ENCODE measurements at regions not wholly inside any gene's neighbourhood (a gene's known extent, or its start where the extent isn't known, plus 50 kb on each side); places are given as distances from the start of the nearest gene placed in this dataset.

DNA sequence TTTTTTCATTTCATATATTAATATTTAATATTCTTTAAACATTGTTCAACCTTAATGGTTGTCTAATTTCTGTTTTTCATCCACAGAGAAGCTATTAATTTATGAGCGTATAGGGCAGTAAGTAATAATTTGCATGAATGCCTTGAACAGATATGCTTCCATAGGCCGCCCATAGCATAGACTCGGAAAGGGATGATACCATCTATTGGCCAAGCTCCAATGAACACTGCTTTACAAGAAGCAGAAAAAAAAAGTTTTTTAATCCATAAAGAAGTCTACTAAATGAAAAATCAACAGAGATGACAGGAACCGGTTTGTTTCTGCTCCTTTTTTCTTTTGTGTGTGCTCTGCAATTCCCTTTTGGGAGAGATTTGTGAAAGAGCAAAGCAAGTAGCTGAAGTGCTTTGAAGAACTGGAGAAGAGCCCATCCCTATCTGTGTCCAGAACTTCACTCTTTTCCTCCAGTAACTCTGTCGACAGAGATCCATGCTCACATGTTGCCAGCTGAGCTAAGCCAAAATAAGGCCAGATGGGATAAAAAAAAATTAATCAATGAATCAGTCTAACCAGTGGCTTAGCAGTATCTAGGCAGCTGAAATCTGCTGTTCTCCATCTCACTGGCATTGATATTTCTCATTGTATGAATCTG is 215.9 kb upstream of the SOX21 start:
- 48 to 64% methylated on average over 4 to 5 of the region's 5 CpGs for WGBS, 2 donors (ENCODE audit: low coverage in 1 of 2)
- Histone ChIP-seq H3K27me3 (peaks cover 7% of the 10 kb centered on the region), H3K36me3 (no peaks in the 10 kb centered on the region), H3K27ac (no peak overlapping the region), H3K4me3 (no peak overlapping the region), H3K9me3 (peaks cover 0 to 6% (median 0%) of the 10 kb centered on the region in 3 donors), H3K4me1 (no peaks in the 10 kb centered on the region)
- TF ChIP-seq POLR2A (IDR thresholded peaks at IDR 0.05): no peak
- TF ChIP-seq, protein P1, sequence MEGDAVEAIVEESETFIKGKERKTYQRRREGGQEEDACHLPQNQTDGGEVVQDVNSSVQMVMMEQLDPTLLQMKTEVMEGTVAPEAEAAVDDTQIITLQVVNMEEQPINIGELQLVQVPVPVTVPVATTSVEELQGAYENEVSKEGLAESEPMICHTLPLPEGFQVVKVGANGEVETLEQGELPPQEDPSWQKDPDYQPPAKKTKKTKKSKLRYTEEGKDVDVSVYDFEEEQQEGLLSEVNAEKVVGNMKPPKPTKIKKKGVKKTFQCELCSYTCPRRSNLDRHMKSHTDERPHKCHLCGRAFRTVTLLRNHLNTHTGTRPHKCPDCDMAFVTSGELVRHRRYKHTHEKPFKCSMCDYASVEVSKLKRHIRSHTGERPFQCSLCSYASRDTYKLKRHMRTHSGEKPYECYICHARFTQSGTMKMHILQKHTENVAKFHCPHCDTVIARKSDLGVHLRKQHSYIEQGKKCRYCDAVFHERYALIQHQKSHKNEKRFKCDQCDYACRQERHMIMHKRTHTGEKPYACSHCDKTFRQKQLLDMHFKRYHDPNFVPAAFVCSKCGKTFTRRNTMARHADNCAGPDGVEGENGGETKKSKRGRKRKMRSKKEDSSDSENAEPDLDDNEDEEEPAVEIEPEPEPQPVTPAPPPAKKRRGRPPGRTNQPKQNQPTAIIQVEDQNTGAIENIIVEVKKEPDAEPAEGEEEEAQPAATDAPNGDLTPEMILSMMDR (IDR thresholded peaks at IDR 0.05): no peak
- TF ChIP-seq EP300 (IDR thresholded peaks at IDR 0.05): no peak
- no peak for TF ChIP-seq POLR2AphosphoS5 (IDR thresholded peaks at IDR 0.05)
- no peak for ATAC-seq

DNA sequence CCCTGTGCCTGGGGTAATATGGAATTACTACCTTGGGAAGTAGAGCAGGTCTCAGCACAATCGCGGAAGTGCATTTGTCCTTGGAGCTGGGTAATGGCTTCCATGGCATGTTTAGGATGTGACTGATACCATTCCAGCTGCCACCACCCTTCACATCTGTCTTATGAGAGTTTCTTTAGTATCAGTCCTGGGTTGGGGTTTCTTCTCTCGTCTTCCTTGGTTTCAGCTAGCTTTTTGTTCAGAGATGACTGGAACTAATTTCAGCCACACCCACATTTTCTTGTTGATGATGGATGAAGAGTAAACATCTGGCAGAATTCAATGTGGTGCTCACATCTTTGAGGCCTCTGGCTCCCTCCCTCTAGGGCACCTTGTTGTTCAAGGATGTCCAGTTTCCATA is 212.9 kb upstream of the SOX21 start:
- no peak for TF ChIP-seq POLR2AphosphoS5 (IDR thresholded peaks at IDR 0.05)
- no peak for TF ChIP-seq EP300 (IDR thresholded peaks at IDR 0.05)
- no peak for TF ChIP-seq POLR2A (IDR thresholded peaks at IDR 0.05)
- Histone ChIP-seq H3K4me1 (no peaks in the 10 kb centered on the region), H3K9me3 (no peaks in the 10 kb centered on the region), H3K27me3 (peaks cover 7% of the 10 kb centered on the region), H3K36me3 (no peaks in the 10 kb centered on the region), H3K27ac (no peak overlapping the region), H3K4me3 (no peak overlapping the region)
- no peak for ATAC-seq
- WGBS, 2 donors (ENCODE audit: low coverage in 1 of 2): 58 to 63% methylated on average over 3 of the region's 3 CpGs

DNA sequence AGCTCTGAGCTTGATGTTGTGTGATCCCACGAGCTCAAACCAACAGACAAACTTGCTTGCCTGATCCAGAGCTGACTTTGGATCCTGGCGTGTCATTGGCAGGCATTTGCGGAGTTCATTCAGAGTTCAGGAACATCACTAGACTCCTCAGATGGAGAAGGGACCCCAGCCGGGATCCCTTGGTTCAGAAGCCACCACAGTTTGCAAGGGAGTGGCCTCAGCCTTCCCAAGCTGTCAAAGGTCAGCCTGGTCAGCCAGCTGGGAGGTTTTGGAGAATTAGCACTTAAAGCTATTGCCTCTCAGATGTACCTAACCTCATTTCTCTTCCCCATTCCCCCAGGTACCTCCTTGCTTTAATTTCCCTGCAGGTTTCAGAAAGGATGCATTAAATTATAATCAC is 208.8 kb upstream of the SOX21 start:
- WGBS, 2 donors (ENCODE audit: low coverage in 1 of 2): 12 to 19% methylated on average over 3 of the region's 4 CpGs
- peaks cover 1% of the 10 kb centered on the region for H3K27me3 ChIP-seq
- TF ChIP-seq POLR2AphosphoS5 (IDR thresholded peaks at IDR 0.05) (no peak), POLR2A (IDR thresholded peaks at IDR 0.05) (no peak), EP300 (IDR thresholded peaks at IDR 0.05) (no peak)
- TF ChIP-seq, protein P1 (IDR thresholded peaks at IDR 0.05): no peak
- no peaks in the 10 kb centered on the region for H3K9me3 ChIP-seq
- no peaks in the 10 kb centered on the region for H3K36me3 ChIP-seq
- no peak overlapping the region for H3K27ac ChIP-seq
- no peak overlapping the region for H3K4me3 ChIP-seq
- ATAC-seq: no peak
- H3K4me1 ChIP-seq: no peaks in the 10 kb centered on the region

DNA sequence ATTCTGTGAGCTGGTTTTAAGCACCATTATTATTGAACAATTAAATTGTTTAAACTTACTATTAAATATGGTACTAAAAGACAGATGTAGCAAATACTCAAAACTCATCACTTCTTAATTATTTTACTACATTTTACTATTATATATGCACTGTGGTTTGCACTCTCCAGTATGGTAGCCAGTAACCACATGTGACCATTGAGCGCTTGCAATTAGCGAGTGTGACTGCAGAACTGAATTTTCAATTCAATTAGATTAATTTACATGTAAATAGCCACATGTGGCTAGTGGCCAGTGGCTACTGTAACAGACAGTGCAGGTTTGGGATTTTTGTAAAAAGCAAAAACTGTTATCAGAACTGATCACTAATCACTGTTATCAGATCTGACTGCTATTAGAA is 208.2 kb upstream of the SOX21 start:
- 84 to 88% methylated on average over 2 of the region's 2 CpGs for WGBS, 2 donors (ENCODE audit: low coverage in 1 of 2)
- Histone ChIP-seq H3K4me1 (no peaks in the 10 kb centered on the region), H3K36me3 (no peaks in the 10 kb centered on the region), H3K27ac (no peak overlapping the region), H3K4me3 (no peak overlapping the region), H3K27me3 (no peaks in the 10 kb centered on the region), H3K9me3 (no peaks in the 10 kb centered on the region)
- TF ChIP-seq, protein P1 (IDR thresholded peaks at IDR 0.05): no peak
- TF ChIP-seq EP300 (IDR thresholded peaks at IDR 0.05) (no peak), POLR2A (IDR thresholded peaks at IDR 0.05) (no peak), POLR2AphosphoS5 (IDR thresholded peaks at IDR 0.05) (no peak)
- ATAC-seq: no peak

DNA sequence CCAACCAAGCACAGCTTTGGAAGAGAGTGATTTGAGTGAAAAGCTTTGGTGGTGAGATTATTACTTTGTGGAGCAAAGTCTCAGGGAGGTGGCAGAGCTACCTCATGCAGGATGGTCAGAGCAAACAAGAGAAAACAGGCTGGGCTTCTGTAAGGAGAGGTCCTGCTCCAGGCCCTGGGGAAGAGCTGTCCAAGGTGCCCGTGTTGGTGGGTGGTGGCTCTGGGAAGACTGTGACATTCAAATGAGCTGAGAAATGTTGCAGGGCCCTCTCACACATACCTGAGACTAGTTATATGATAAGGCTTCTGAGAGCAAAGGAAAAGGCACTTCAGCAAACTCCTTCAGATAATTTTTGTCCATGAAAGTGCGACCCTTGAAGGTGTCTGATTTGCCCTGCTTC is 205.5 kb upstream of the SOX21 start:
- H3K9me3 ChIP-seq: no peaks in the 10 kb centered on the region
- H3K27me3 ChIP-seq: no peaks in the 10 kb centered on the region
- TF ChIP-seq POLR2AphosphoS5 (IDR thresholded peaks at IDR 0.05) (no peak), EP300 (IDR thresholded peaks at IDR 0.05) (no peak), POLR2A (IDR thresholded peaks at IDR 0.05) (no peak)
- TF ChIP-seq, protein P1 (IDR thresholded peaks at IDR 0.05): no peak
- H3K4me3 ChIP-seq: no peak overlapping the region
- WGBS, 2 donors (ENCODE audit: low coverage in 1 of 2): 38 to 47% methylated on average over 2 of the region's 2 CpGs
- H3K4me1 ChIP-seq: no peaks in the 10 kb centered on the region
- ATAC-seq: no peak
- H3K27ac ChIP-seq: no peak overlapping the region
- no peaks in the 10 kb centered on the region for H3K36me3 ChIP-seq

All from gastroesophageal sphincter (tissue), 4 donors.